Adipose tissue (tissue), 3 donors: ENCODE measurements at regions not wholly inside any gene's neighbourhood (a gene's known extent, or its start where the extent isn't known, plus 50 kb on each side); places are given as distances from the start of the nearest gene placed in this dataset.

ENCODE experiments used
- H3K27ac ChIP-seq: one replicate; pipeline ENCODE4 v1.5.1; 2013; ENCODE audit warnings: low read depth, low read length
- WGBS, 3 donors: extraction: QIAGEN DNeasy Blood & Tissue Kit; methylation state at CpG; one replicate each; pipeline ENCODE4 v1.1.7; 2013; 5-methylcytosine and 5-hydroxymethylcytosine counted together
- donor health status: healthy with polysubstance abuse.
- donor health status: Bipolar disorder and iron deficiency.
- donor health status: healthy.

- no peak overlapping the region for H3K27ac ChIP-seq
- WGBS, 3 donors: 38 to 44% (median 42%) methylated on average over 6 of the region's 6 CpGs
Measured at GRCh38 chr21:16241479-16241963, 511.7 kb downstream of the USP25 start.

GRCh38 chr21:16243396-16243795 is 513.6 kb downstream of the USP25 start:
- H3K27ac ChIP-seq: no peak overlapping the region
- 89 to 94% (median 91%) methylated on average over 2 of the region's 2 CpGs for WGBS, 3 donors

GRCh38 chr21:16248705-16249104 is 518.9 kb downstream of the USP25 start:
- no peak overlapping the region for H3K27ac ChIP-seq
- WGBS, 3 donors: 74 to 90% (median 86%) methylated on average over 3 of the region's 3 CpGs

GRCh38 chr21:16250273-16250672 is 520.5 kb downstream of the USP25 start:
- no peak overlapping the region for H3K27ac ChIP-seq

- H3K27ac ChIP-seq: no peak overlapping the region
- WGBS, 3 donors: 76 to 91% (median 91%) methylated on average over 7 of the region's 7 CpGs
Measured at GRCh38 chr21:16258844-16259611, 529.2 kb downstream of the USP25 start.

GRCh38 chr21:16262091-16262490 is 532.3 kb downstream of the USP25 start:
- H3K27ac ChIP-seq: no peak overlapping the region

GRCh38 chr21:16264319-16264718 is 534.5 kb downstream of the USP25 start:
- no peak overlapping the region for H3K27ac ChIP-seq
- WGBS, 3 donors: 16 to 63% (median 22%) methylated on average over 4 of the region's 4 CpGs

GRCh38 chr21:16269476-16269875 is 539.7 kb downstream of the USP25 start:
- WGBS, 3 donors: 84 to 97% (median 91%) methylated on average over 1 of the region's 1 CpG

GRCh38 chr21:16279731-16280581 is 550.2 kb downstream of the USP25 start:
- H3K27ac ChIP-seq: no peak overlapping the region
- WGBS, 3 donors: 35 to 51% (median 44%) methylated on average over 15 of the region's 15 CpGs

More at GRCh38 chr21:16269476-16269875, 539.7 kb downstream of the USP25 start:
- no peak overlapping the region for H3K27ac ChIP-seq

- WGBS, 3 donors: 47 to 68% (median 60%) methylated on average over 2 of the region's 2 CpGs
- no peak overlapping the region for H3K27ac ChIP-seq
Measured at GRCh38 chr21:16280686-16281091, 550.9 kb downstream of the USP25 start.

GRCh38 chr21:16283516-16283915 is 553.7 kb downstream of the USP25 start:
- WGBS, 3 donors: 88 to 98% (median 90%) methylated on average over 2 of the region's 2 CpGs
- no peak overlapping the region for H3K27ac ChIP-seq

- no peak overlapping the region for H3K27ac ChIP-seq
- WGBS, 3 donors: 38 to 70% (median 65%) methylated on average over 5 of the region's 5 CpGs
Measured at GRCh38 chr21:16285605-16286126, 555.9 kb downstream of the USP25 start.

GRCh38 chr21:16287046-16287445 is 557.3 kb downstream of the USP25 start:
- H3K27ac ChIP-seq: no peak overlapping the region
- 34 to 56% (median 46%) methylated on average over 2 of the region's 2 CpGs for WGBS, 3 donors

- no peak overlapping the region for H3K27ac ChIP-seq
- 43 to 92% (median 90%) methylated on average over 7 of the region's 7 CpGs for WGBS, 3 donors
Measured at GRCh38 chr21:16291296-16291695, 561.5 kb downstream of the USP25 start.

- 83 to 89% (median 85%) methylated on average over 5 of the region's 5 CpGs for WGBS, 3 donors
Measured at GRCh38 chr21:16294128-16294527, 564.3 kb downstream of the USP25 start.

GRCh38 chr21:16302851-16303282 is 573.1 kb downstream of the USP25 start:
- WGBS, 3 donors: 45 to 50% (median 45%) methylated on average over 4 of the region's 4 CpGs
- no peak overlapping the region for H3K27ac ChIP-seq

More at GRCh38 chr21:16294128-16294527, 564.3 kb downstream of the USP25 start:
- H3K27ac ChIP-seq: no peak overlapping the region

GRCh38 chr21:16304174-16305095 is 574.7 kb downstream of the USP25 start:
- WGBS, 3 donors: 43 to 76% (median 62%) methylated on average over 6 of the region's 6 CpGs
- no peak overlapping the region for H3K27ac ChIP-seq

- no peak overlapping the region for H3K27ac ChIP-seq
- WGBS, 3 donors: 50 to 65% (median 51%) methylated on average over 6 of the region's 6 CpGs
Measured at GRCh38 chr21:16305686-16306085, 575.9 kb downstream of the USP25 start.
